GM06990 (cell line): ENCODE measurements at regions not wholly inside any gene's neighbourhood (a gene's known extent, or its start where the extent isn't known, plus 50 kb on each side); places are given as distances from the start of the nearest gene placed in this dataset.

Experiments used
- DNase-seq: peaks from one replicate; pipeline ENCODE4 v3.0.0-alpha.2; 2011; ENCODE audit not compliant: insufficient read length; ENCODE audit errors: extremely low read depth
- H3K27me3 ChIP-seq: replicated peaks from 2 replicates; pipeline ENCODE4 v1.6.0; 2011; ENCODE audit warnings: low read length; ENCODE audit not compliant: control insufficient read depth, insufficient read depth
- H3K36me3 ChIP-seq: 2 replicates; pipeline ENCODE4 v1.5.1; 2011; ENCODE audit warnings: low read length; ENCODE audit not compliant: control insufficient read depth, insufficient read depth
- H3K4me3 ChIP-seq: replicated peaks from 2 replicates; pipeline ENCODE4 v1.5.1; 2011; ENCODE audit warnings: low read depth, mild to moderate bottlenecking, control low read depth, low read length
- CTCF ChIP-seq: IDR thresholded peaks from 2 replicates; pipeline ENCODE4 v1.5.1; 2011; ENCODE audit warnings: low read length, control low read depth, mild to moderate bottlenecking, inconsistent platforms; ENCODE audit not compliant: insufficient read depth, poor library complexity, severe bottlenecking

DNA sequence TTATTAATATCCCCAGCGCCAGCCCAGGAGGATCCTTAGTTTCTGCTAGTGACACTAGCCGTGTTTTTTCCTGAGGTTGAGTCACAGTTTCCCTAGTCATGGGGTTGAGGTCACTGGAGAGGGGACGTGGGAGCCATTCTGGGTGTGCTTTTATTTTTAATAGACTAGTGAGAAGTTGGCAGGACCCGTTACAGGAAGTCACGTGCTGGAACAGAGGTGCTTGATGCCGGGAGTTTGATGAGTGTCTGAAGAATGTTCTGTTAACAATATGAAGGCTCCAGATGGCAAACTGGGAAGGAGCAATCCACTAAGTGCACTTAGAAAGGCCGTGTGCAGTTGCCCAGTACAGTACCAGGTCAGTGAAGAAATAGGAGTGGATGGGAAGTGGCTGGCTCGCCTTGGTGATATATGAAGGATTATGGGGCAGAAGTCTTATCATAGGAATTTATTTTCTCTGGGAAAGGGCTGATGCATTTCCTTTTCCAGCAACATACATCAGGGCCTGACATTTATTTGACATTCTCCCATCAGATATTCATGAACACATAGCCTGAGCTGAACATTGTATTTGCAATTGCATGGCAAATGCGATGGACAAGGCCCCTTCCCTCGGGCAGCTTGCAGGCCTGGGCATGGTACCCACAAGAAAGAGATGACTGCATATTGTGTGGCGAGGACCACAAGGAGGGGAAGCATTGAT, 291.8 kb downstream of the FBXW7 start:
- TF ChIP-seq CTCF: no peak
- no peak for DNase-seq
- no peak overlapping the region for H3K4me3 ChIP-seq
- no peaks in the 10 kb centered on the region for H3K36me3 ChIP-seq
- H3K27me3 ChIP-seq: no peaks in the 10 kb centered on the region

DNA sequence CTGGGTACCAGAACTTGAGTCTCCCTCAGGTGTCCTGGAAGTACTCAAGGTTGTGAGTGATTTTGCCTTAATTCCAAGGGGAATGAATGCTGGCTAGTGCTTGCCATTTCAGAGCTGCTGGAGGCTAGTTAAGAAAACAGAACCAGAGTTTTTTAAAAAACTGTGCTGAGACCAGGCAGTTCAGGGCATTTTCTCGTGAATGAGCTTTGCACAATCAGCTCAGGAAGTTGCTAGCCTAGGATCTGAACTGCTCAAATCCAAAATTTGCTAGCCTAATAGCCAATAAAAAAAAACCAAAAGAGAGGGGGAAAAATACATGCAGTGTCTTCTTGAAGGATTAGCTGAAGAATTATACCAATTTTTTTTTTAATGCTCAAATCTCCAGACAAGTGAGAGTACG, 292.7 kb downstream of the FBXW7 start:
- DNase-seq: no peak
- TF ChIP-seq CTCF: no peak
- H3K27me3 ChIP-seq: no peaks in the 10 kb centered on the region
- no peak overlapping the region for H3K4me3 ChIP-seq
- H3K36me3 ChIP-seq: no peaks in the 10 kb centered on the region

DNA sequence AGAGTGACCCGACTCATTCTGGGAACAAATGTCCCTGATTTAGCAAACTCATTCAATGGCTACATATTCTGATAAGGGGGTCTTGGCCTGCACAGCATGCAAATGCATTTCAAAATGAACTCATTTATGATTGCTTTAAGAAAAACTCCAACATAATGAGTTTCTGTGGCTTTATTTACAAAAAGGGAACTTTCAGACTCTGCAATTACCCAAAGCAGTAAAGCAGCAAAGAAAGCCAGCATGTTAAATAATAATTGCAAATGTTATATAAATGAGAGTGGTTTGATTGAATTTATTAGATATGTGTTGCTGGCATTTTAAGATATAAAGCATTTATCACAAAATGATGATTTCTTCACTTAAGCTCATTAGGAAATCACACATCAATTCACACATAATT, 295.7 kb downstream of the FBXW7 start:
- no peaks in the 10 kb centered on the region for H3K36me3 ChIP-seq
- no peaks in the 10 kb centered on the region for H3K27me3 ChIP-seq
- no peak for DNase-seq
- no peak overlapping the region for H3K4me3 ChIP-seq
- TF ChIP-seq CTCF: no peak

GRCh38 chr4:152239216-152239615, 296.7 kb downstream of the FBXW7 start:
- no peak for DNase-seq
- Histone ChIP-seq H3K27me3 (no peaks in the 10 kb centered on the region), H3K36me3 (no peaks in the 10 kb centered on the region), H3K4me3 (no peak overlapping the region)
- no peak for TF ChIP-seq CTCF

- TF ChIP-seq CTCF: no peak
- H3K36me3 ChIP-seq: no peaks in the 10 kb centered on the region
- H3K27me3 ChIP-seq: no peaks in the 10 kb centered on the region
- no peak overlapping the region for H3K4me3 ChIP-seq
- no peak for DNase-seq
Observed at GRCh38 chr4:152236519-152237056, 299.3 kb downstream of the FBXW7 start.

DNA sequence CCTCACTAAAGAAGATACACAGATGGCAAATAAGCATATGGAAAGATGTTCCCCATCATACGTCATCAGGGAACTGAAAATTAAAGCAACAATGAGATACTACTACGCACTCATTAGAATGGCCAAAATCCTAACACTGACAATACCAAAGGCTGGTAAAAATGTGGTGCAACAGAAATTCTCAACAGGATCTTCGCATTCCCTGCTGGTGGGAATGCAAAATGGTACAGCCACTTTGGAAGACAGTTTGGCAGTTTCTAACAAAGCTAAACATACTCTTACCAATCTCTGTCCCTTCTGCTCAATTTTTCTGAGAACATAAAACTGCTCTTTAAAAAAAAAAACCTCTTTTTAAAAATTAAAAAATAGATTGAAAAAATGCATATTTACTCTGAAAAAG, 300.2 kb downstream of the FBXW7 start:
- DNase-seq: no peak
- Histone ChIP-seq H3K4me3 (no peak overlapping the region), H3K27me3 (no peaks in the 10 kb centered on the region), H3K36me3 (no peaks in the 10 kb centered on the region)
- TF ChIP-seq CTCF: no peak
